Activated naive CD8-positive, alpha-beta T cell (primary cell): ENCODE measurements at regions not wholly inside any gene's neighbourhood (a gene's known extent, or its start where the extent isn't known, plus 50 kb on each side); places are given as distances from the start of the nearest gene placed in this dataset.

Source experiments
- H3K27ac Mint-ChIP-seq: one replicate; pipeline ENCODE4 v1.8.0; 2021; ENCODE audit warnings: mixed read lengths
- H3K27me3 Mint-ChIP-seq: one replicate; pipeline ENCODE4 v1.8.0; 2021; ENCODE audit warnings: mixed read lengths
- H3K36me3 Mint-ChIP-seq: one replicate; pipeline ENCODE4 v1.8.0; 2021; ENCODE audit warnings: mixed read lengths
- H3K4me1 Mint-ChIP-seq: one replicate; pipeline ENCODE4 v1.8.0; 2021; ENCODE audit warnings: low read depth, mixed read lengths
- H3K4me3 Mint-ChIP-seq: one replicate; pipeline ENCODE4 v1.8.0; 2021; ENCODE audit warnings: mild to moderate bottlenecking, mixed read lengths
- H3K9me3 Mint-ChIP-seq: one replicate; pipeline ENCODE4 v1.8.0; 2021; ENCODE audit warnings: low read depth, mixed read lengths

DNA sequence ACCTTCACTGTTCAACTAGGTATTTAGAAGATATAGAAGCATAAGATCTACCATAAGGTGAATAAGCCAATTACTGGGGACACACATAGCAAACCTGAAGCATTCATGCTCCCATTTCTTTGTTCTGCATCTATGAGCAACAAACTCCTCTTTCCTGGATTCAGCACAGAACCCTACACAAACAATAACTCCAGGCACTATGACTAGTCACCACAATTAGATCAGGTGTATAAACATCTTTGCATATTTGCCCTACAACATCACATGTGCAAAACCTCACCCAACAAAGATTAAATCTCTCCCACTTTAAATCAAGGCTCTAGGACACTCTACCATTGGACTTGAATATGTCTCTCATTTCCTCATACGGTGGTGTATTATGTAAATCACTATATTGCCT, 652.3 kb downstream of the EPHA7 start:
- H3K4me1 Mint-ChIP-seq, result no peaks in the 10 kb centered on the region

DNA sequence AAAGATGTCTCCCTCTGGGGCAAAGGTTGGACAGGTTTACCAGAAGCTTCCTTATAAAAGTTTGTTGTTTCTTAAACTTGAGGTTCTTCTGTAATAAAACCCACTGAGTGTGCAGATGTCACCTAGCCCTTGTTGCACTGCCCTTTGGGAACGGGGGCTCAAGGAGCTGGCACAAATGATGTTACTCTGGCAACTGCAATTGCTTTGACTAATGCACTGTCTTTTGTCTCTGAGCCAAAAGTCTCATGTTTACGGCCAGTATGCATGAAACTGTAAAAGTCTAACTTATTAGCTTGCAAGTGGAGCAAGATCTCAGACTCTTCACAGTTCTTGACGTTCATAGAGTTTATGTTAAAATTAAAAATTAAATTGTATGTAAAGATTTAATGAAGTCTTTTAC, 655.7 kb downstream of the EPHA7 start:
- Mint-ChIP-seq H3K9me3 (no peaks in the 10 kb centered on the region), H3K27me3 (no peaks in the 10 kb centered on the region), H3K36me3 (no peaks in the 10 kb centered on the region), H3K4me3 (no peak overlapping the region), H3K27ac (no peak overlapping the region), H3K4me1 (no peaks in the 10 kb centered on the region)

More for the DNA sequence above, 652.3 kb downstream of the EPHA7 start:
- Mint-ChIP-seq H3K4me3 (no peak overlapping the region), H3K27ac (no peak overlapping the region), H3K9me3 (no peaks in the 10 kb centered on the region), H3K27me3 (no peaks in the 10 kb centered on the region), H3K36me3 (no peaks in the 10 kb centered on the region)

DNA sequence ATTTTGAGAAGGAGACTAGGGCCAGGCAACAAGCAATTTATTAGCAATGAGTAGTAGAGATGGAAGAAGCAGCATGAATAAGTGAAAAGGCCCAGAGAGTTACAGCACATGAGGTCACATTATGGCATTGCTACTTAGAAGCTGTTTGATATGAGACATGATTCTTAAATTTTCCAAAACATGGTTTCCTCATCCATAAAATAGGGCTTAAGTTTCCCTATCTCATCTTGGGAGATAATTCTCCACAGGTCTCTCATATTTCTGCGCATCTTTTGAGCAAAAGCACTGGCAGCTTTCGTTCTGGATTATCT, 656.1 kb downstream of the EPHA7 start:
- Mint-ChIP-seq H3K4me1 (no peaks in the 10 kb centered on the region), H3K9me3 (no peaks in the 10 kb centered on the region), H3K27ac (no peak overlapping the region), H3K36me3 (no peaks in the 10 kb centered on the region), H3K27me3 (no peaks in the 10 kb centered on the region), H3K4me3 (no peak overlapping the region)

DNA sequence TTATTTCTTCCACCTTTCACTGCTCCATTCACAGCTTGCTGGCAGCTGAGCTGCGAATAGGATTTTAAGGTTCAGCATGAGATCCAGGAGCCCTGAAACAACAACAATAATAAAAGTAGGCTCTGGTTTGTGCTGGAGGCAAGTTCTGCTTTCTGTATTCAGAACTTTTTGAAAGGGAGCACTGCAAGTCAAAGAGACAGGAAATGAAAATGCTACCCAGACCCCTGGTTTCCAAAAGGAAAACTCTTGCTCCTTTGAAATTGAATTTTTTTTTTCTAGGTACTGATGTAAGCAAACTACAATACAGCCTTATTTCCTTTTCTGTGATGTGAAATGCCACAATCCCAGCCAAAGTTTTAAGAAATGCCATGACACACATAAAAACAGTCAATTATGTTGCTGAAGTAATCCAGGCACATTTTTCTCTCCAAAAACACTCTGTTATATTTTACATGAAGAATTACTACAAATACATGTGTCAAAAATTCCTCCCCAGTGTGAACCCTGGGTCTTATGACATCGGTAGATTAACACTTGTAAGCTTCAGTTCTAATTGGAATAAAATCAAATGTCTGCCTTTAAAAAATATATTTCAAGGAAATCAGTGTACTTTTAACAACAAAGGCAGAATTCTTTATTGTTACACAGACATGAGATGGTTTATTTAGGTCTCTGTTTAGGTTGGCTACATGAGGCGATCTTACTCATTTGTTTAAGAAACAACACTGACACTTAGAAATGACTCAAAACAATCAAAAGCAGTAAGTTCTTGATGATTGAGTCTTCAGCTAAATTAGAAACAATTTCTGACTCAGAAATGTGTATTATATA, 656.7 kb downstream of the EPHA7 start:
- no peaks in the 10 kb centered on the region for H3K4me1 Mint-ChIP-seq
- no peak overlapping the region for H3K27ac Mint-ChIP-seq

DNA sequence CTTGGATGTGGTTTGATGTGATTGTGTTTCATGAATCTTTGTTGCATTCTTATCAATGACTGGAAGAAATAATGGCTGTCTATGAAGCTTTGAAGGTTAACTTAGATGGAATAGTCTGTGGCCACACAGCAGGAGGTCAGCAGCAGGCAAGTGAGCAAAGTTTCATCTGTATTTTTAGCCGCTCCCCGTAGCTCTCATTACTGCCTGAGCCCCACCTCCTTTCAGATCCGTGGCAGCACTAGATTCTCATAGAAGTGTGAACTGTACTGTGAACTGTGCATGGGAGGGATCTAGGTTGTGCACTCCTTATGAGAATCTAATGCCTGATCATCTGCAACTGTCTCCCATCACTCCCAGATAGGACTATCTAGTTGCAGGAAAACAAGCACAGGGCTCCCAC, 660.2 kb downstream of the EPHA7 start:
- H3K9me3 Mint-ChIP-seq, result no peaks in the 10 kb centered on the region
- H3K27ac Mint-ChIP-seq, result no peak overlapping the region
- no peaks in the 10 kb centered on the region for H3K36me3 Mint-ChIP-seq
- no peaks in the 10 kb centered on the region for H3K4me1 Mint-ChIP-seq
- no peak overlapping the region for H3K4me3 Mint-ChIP-seq
- H3K27me3 Mint-ChIP-seq, result no peaks in the 10 kb centered on the region

More for the DNA sequence above, 656.7 kb downstream of the EPHA7 start:
- Mint-ChIP-seq H3K9me3 (no peaks in the 10 kb centered on the region), H3K36me3 (no peaks in the 10 kb centered on the region), H3K27me3 (no peaks in the 10 kb centered on the region), H3K4me3 (no peak overlapping the region)

DNA sequence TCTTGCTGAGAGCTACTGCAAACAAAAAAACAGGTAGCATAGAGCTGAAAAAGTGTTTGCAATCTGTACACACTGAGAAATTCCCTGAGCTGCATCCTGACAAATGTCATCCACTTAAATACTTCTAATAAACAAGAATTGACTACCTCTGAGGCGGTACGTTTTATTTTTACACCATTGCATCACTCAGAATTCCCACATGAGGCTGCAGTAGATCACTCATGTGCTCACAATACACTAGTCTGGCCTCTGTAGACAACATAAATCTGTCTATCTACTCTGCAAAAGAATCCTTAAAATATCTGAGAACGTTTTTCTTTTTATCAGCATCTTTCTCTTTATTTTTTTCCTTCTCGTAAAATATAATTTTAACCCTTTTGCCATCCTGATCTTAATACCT, 661.4 kb downstream of the EPHA7 start:
- no peak overlapping the region for H3K27ac Mint-ChIP-seq
- no peaks in the 10 kb centered on the region for H3K36me3 Mint-ChIP-seq
- no peaks in the 10 kb centered on the region for H3K4me1 Mint-ChIP-seq
- H3K4me3 Mint-ChIP-seq, result no peak overlapping the region
- H3K27me3 Mint-ChIP-seq, result no peaks in the 10 kb centered on the region
- peaks cover under 1% of the 10 kb centered on the region for H3K9me3 Mint-ChIP-seq

DNA sequence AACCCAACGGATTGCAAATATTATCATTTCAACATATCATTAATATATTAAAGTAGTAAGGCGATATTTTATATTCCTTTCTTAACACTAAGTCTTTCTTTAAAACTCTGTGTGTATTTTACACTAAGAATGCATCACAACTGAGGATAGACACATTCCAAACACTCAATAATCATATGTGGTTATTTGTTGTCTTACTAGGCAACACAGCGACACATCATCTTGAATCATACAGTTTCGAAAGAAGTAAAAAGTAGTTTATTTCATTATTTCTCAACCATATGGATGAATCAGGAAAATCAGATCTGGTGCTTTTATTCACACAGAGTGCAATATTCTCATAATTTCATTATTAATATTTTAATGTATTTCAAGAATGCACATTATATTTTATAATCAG, 662.4 kb downstream of the EPHA7 start:
- H3K27ac Mint-ChIP-seq, result no peak overlapping the region
- peaks cover 10% of the 10 kb centered on the region for H3K9me3 Mint-ChIP-seq
- no peaks in the 10 kb centered on the region for H3K27me3 Mint-ChIP-seq
- no peaks in the 10 kb centered on the region for H3K4me1 Mint-ChIP-seq
- H3K4me3 Mint-ChIP-seq, result no peak overlapping the region
- H3K36me3 Mint-ChIP-seq, result no peaks in the 10 kb centered on the region

DNA sequence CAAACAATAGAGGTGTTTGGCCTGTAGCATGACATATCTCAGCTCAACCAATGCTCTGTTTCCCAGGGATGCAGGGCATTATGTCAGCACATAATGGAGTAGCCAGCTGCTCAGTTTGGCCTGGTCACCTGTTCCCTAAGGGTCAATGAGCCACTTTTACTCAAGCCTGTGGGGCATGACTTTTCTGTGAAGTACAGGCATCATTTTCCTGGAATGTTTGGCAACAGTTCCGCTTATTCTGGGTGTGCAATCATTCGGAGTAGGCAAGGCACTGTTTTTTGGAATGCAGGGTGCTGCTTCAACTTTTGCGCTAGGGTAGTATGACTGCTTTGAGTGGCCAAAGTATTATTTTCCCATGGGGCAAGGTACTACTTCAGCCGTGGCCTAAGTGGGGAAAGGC, 665.4 kb downstream of the EPHA7 start:
- Mint-ChIP-seq H3K4me3 (no peak overlapping the region), H3K4me1 (no peaks in the 10 kb centered on the region)

DNA sequence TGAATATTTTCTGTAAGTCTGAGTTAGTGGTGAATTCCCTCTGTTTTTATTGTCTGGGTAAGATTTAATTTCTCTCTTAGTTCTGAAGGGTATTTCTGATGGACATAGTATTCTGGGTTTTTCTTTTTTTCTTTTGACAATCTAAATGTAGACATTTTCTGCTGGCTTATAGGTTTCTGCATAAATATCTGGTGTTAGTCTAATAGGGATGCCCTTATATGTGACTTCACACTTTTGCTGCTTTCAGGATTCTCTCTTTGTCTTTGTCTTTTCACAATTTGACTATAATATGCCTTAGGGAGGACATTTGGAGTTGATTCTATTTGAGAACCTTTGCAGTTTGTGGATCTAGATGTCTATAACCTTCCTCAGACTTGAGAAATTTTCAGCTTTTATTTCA, 667.2 kb downstream of the EPHA7 start:
- Mint-ChIP-seq H3K36me3 (no peaks in the 10 kb centered on the region), H3K4me1 (no peaks in the 10 kb centered on the region), H3K27me3 (no peaks in the 10 kb centered on the region), H3K9me3 (peaks cover 14% of the 10 kb centered on the region), H3K27ac (no peak overlapping the region), H3K4me3 (no peak overlapping the region)

More for the DNA sequence above, 665.4 kb downstream of the EPHA7 start:
- Mint-ChIP-seq H3K27me3 (no peaks in the 10 kb centered on the region), H3K9me3 (peaks cover 14% of the 10 kb centered on the region), H3K27ac (no peak overlapping the region), H3K36me3 (no peaks in the 10 kb centered on the region)

DNA sequence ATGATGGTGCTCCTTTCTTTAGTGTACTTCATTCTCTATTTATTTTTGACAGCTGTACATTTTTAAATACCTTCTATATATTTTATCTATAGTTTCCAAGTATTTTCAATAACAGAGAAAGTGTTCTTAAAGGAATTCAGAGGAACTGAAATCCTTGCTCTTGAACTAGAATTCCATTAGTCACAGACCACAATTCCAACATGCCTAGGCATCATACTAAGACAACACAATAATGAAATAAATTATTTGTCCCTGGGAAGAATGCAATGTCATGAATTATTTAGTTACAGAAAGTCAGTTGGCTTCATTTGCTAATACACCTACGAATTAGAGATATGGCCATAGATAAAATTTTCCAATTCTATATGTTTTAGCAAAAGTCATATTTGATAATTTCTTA, 671.2 kb downstream of the EPHA7 start:
- Mint-ChIP-seq H3K27me3 (no peaks in the 10 kb centered on the region), H3K9me3 (peaks cover 14% of the 10 kb centered on the region), H3K4me3 (no peak overlapping the region), H3K4me1 (no peaks in the 10 kb centered on the region), H3K36me3 (no peaks in the 10 kb centered on the region), H3K27ac (no peak overlapping the region)

DNA sequence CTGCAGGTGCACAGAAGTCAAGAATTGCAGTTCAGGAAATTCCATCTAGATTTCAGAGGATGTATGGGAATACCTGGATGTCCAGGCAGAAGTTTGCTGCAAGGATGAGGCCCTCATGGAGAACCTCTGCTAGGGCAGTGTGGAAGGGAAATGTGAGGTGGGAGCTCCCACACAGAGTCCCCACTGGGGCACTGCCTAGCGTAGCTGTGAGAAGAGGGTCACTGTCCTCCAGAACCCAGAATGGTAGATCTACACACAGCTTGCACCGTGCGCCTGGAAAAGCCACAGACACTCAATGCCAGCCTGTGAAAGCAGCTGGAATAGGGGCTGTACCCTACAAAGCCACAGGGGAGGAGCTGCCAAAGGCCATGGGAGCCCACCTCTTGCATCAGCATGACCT, 681.4 kb downstream of the EPHA7 start:
- H3K27me3 Mint-ChIP-seq, result no peaks in the 10 kb centered on the region
- H3K27ac Mint-ChIP-seq, result no peak overlapping the region
- no peak overlapping the region for H3K4me3 Mint-ChIP-seq
- H3K4me1 Mint-ChIP-seq, result no peaks in the 10 kb centered on the region
- H3K36me3 Mint-ChIP-seq, result no peaks in the 10 kb centered on the region
- no peaks in the 10 kb centered on the region for H3K9me3 Mint-ChIP-seq

DNA sequence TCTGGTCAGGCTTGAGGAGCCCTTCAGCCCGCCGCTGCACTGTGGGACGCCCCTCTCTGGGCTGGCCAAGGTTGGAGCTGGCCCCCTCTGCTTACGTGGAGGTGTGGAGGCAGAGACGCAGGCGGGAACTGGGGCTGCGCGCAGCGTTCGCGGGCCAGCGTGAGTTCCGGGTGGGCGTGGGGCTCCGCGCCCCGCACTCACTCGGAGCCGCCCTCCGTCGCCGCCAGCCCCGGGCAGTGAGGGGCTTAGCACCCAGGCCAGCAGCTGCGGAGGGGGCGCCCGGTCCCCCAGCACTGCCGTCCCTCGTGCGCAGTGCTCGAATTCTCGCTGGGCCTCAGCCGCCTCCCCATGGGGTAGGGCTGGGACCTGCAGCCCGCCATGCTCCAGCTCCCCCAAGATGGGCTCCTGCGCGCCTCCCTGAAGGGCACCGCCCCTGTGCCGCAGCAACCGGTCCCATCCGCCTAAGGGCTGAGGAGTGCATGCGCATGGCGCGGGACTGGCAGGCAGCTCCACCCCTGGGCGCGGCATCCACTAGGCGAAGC, 695.9 kb downstream of the EPHA7 start:
- Mint-ChIP-seq H3K36me3 (no peaks in the 10 kb centered on the region), H3K4me1 (no peaks in the 10 kb centered on the region), H3K27ac (no peak overlapping the region), H3K27me3 (no peaks in the 10 kb centered on the region), H3K9me3 (peaks cover 3% of the 10 kb centered on the region), H3K4me3 (no peak overlapping the region)

DNA sequence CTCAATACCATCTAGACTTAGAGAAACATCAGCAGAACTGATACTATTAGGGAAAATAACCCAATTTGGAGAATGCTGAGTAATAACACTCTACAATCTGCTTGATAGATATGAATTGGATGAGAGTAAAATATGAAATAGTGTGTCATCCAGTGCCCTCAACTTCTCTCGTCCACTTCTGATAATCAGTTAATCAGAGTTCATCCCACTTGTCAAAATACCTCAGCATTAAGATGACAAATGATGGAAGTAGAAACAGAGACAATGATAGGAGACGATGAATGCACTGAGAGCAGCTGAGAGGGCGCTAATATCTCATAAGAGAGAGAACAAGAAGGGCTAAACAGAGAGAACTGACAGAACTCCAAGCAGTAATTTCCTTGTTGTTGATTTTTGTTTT, 699.6 kb downstream of the EPHA7 start:
- Mint-ChIP-seq H3K4me1 (no peaks in the 10 kb centered on the region), H3K27me3 (no peaks in the 10 kb centered on the region), H3K9me3 (peaks cover 9% of the 10 kb centered on the region), H3K4me3 (no peak overlapping the region), H3K27ac (no peak overlapping the region), H3K36me3 (no peaks in the 10 kb centered on the region)

DNA sequence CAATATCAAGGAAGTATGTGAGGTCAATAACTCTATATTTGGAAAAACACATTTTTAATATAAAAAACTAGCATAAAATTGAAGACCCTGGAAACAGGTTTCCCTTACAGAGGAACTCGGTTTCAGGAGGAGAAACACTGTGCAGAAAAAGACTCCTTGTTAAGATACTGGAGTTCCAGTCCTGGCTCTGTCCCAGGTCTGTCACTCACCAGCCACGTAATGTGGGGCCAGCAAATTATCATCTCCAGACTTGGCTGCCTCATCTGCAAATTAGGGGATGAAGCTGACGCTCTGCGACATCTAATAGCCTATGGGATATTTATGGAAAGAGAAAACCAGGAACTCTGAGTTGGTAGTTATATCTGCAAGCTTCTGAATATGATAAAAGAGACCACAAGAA, 702.7 kb downstream of the EPHA7 start:
- H3K36me3 Mint-ChIP-seq, result no peaks in the 10 kb centered on the region
- no peak overlapping the region for H3K4me3 Mint-ChIP-seq
- no peak overlapping the region for H3K27ac Mint-ChIP-seq
- H3K4me1 Mint-ChIP-seq, result no peaks in the 10 kb centered on the region
- peaks cover 6% of the 10 kb centered on the region for H3K9me3 Mint-ChIP-seq
- H3K27me3 Mint-ChIP-seq, result no peaks in the 10 kb centered on the region

DNA sequence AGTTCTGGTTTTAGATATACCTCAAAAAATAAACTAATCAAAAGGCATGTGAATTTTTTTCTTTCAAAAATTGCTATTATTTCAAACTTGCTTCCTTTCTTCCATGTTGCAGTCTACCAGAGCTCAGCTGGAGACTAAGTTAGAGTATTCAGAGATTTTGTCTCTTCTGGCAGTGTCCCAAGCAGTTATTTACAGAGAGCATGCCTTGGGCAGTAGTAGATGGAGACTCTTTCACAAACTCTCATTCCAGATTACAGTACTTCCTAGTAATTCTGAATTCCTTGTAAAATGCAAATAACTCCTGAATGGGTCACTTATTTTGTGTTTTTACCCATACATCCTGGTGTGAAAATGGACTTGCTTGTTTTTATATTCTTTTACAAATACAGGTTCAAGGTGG, 703.4 kb downstream of the EPHA7 start:
- no peaks in the 10 kb centered on the region for H3K36me3 Mint-ChIP-seq
- no peak overlapping the region for H3K27ac Mint-ChIP-seq
- peaks cover 6% of the 10 kb centered on the region for H3K9me3 Mint-ChIP-seq
- no peaks in the 10 kb centered on the region for H3K27me3 Mint-ChIP-seq
- H3K4me1 Mint-ChIP-seq, result no peaks in the 10 kb centered on the region
- H3K4me3 Mint-ChIP-seq, result no peak overlapping the region

DNA sequence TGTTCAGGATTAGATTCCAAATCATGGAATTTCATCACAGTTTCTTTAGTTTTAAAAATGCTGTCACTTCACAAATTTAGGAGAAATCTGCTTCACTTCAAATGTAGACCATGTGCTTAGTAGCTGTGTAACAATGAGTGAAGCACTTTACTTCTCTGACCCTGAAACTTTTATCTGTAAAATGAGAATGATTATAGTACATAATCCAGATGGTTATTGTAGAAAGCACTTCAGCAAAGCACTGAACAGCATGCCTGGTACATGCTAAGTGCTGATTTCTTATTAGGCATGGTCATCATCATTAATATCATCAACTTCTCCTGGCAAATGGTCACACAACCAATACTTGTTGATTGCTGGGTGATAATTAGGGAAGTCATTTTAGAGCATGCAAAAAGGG, 705.0 kb downstream of the EPHA7 start:
- Mint-ChIP-seq H3K4me1 (no peaks in the 10 kb centered on the region), H3K4me3 (no peak overlapping the region), H3K27ac (no peak overlapping the region), H3K36me3 (no peaks in the 10 kb centered on the region), H3K9me3 (peaks cover 6% of the 10 kb centered on the region), H3K27me3 (no peaks in the 10 kb centered on the region)
